SK-N-MC (cell line): ENCODE measurements at regions not wholly inside any gene's neighbourhood (a gene's known extent, or its start where the extent isn't known, plus 50 kb on each side); places are given as distances from the start of the nearest gene placed in this dataset.

Experiments
- EZH2 ChIP-seq: fragments of 200-600 bp; sonication (generic); IDR thresholded peaks from one replicate; pipeline ENCODE4 v1.6.1; 2017; ENCODE audit warnings: antibody characterized with exemption
- FOXP2 ChIP-seq: optimal IDR thresholded peaks from 2 replicates; pipeline ENCODE3; 2011; ENCODE audit warnings: mild to moderate bottlenecking, moderate library complexity; ENCODE audit not compliant: insufficient read depth; ENCODE audit errors: extremely low read length, control extremely low read depth
- POLR2AphosphoS5 ChIP-seq: IDR thresholded peaks from 2 replicates; pipeline ENCODE4 v1.6.1; 2012; ENCODE audit warnings: mild to moderate bottlenecking, low read depth, low read length, borderline replicate concordance

GRCh38 chr15:25180606-25181292, 226.0 kb downstream of the SNRPN start:
- TF ChIP-seq POLR2AphosphoS5 (no peak), EZH2 (no peak), FOXP2 (no peak)
